ENCODE measurements at regions not wholly inside any gene's neighbourhood (a gene's known extent, or its start where the extent isn't known, plus 50 kb on each side); places are given as distances from the start of the nearest gene placed in this dataset.

- TF ChIP-seq, protein P1, sequence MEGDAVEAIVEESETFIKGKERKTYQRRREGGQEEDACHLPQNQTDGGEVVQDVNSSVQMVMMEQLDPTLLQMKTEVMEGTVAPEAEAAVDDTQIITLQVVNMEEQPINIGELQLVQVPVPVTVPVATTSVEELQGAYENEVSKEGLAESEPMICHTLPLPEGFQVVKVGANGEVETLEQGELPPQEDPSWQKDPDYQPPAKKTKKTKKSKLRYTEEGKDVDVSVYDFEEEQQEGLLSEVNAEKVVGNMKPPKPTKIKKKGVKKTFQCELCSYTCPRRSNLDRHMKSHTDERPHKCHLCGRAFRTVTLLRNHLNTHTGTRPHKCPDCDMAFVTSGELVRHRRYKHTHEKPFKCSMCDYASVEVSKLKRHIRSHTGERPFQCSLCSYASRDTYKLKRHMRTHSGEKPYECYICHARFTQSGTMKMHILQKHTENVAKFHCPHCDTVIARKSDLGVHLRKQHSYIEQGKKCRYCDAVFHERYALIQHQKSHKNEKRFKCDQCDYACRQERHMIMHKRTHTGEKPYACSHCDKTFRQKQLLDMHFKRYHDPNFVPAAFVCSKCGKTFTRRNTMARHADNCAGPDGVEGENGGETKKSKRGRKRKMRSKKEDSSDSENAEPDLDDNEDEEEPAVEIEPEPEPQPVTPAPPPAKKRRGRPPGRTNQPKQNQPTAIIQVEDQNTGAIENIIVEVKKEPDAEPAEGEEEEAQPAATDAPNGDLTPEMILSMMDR (IDR thresholded peaks at IDR 0.05) = no peak
- TF ChIP-seq POLR2AphosphoS5 (IDR thresholded peaks at IDR 0.05) = no peak
Measured at GRCh38 chr2:103174711-103175110, 412.9 kb downstream of the TMEM182 start.
